C4-2B (cell line): ENCODE measurements at regions not wholly inside any gene's neighbourhood (a gene's known extent, or its start where the extent isn't known, plus 50 kb on each side); places are given as distances from the start of the nearest gene placed in this dataset.

Experiments
- CTCF ChIP-seq: fragments of 450-650 bp; conservative IDR thresholded peaks from 2 replicates; pipeline ENCODE4 v1.5.1; 2017; ENCODE audit warnings: mild to moderate bottlenecking
- ZFX ChIP-seq: fragments of 450-650 bp; IDR thresholded peaks from 2 replicates; pipeline ENCODE4 v1.6.1; 2017

DNA sequence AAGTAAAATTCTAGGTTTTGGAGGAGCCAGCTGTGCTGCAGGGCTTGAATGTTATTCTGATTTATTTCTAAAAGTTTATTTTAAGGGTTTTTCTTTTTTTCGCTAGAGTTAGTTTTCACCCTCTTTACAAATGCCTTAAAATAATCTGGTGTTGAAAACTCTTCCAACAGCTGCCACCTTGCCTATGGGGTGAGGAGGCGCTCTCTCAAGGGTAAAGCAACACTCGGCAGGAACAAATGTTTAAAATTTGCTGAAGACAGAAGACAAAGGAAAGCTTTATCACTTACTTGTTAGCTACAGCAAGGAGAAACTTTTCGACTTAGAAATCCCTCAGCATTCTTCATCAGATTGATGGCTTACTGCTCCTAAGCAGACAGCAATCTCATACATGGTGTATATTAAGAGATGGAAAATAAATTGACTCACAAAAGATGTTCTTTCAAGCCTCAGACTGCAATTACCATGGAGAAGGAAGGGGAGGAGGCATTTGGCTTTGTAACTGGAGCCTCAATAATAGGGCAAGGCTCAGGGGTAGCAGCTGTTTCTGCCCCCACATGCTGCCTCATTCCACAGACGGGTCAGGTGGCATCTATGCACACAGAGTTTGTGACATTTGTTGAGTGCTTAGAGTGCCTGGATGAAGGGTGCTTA lies 79.8 kb upstream of the RALGPS2 start:
- TF ChIP-seq CTCF, result no peak
- TF ChIP-seq ZFX, result no peak
